ENCODE measurements at regions not wholly inside any gene's neighbourhood (a gene's known extent, or its start where the extent isn't known, plus 50 kb on each side); places are given as distances from the start of the nearest gene placed in this dataset.

DNA sequence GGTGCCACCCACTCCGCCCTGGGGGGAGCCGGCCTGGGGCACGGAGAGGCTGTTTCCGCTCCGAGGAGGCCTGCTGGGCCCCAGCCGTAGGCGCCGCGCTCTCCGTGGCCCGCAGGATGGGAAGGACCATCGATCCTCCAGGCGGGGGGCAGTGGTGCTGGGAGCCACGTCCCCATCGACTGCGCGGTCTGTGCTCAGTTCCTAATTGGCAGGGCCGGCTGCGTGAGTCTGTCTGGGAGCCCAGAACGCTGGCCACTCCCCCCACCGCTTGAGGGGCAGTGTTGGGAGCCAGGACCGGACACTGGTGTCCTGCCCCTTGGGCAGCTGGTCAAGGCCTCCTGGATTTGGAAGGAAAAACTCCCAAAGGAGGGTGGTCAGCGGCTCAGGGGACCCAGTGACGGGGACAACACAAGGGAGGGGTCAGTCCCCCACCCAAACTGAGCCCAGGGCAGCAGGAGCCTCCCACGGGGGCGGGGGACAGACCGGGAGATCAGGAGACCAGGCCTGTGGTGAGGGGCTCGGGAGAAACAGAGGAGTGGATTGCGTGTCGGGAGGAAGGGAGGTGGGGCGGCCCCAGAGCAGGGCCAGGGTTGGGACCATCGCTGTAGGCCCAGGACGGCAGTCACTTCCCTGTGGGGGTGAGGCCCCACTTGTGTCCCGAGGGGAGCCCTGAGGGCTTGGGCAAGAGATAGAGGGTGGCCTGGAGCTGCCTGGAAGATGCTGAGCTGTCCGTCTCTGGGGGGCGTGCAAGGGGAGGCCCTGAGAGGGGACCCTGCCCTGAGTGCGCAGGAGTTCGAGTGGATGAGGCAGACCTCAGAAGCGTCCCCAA lies 89.0 kb downstream of the UNCX start:
- DNase-seq (ENCODE audit: low spot score), result no peak

DNA sequence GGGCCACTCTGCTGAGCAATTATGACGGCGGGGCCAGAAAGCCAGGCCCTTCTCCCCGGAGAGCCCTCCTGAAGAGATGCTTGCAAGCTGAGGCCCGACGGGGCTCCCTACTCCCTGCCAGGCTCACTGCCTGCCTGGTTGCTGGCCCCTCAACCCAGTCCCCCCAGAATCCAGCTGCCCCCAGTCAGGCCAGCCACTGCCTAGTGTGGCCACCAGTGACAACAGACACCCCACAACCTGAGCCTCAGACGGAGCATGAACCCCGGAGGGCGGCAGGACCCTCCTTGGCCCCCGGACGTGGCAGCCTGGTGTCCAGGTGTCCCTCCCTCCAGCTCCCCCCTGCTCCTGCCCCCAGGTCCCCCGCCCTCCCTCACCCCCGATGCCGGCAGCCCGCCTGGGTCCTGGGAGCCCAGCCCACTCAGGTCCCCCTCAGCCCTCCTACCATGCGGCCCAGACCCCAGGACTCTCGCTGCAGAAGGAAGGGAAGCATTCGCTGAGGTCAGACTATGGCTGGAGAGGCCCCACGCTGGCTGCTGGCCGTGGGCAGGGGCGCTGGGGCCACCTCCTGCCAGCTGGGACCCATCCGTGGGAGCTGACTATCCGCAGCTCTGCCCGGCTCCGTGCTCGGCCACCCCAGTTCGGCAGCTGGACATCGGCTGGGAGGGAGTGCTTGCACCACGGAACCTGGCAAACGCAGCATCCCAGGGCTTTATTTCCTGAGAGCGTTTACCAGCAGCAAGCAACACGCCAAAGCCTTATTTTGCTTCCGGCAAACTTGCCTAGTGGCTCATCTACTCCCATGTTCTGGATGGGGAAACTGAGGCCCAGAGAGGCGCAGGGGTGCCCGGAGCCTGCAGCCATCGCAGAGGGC lies 89.8 kb downstream of the UNCX start:
- DNase-seq (ENCODE audit: low spot score), result no peak

DNA sequence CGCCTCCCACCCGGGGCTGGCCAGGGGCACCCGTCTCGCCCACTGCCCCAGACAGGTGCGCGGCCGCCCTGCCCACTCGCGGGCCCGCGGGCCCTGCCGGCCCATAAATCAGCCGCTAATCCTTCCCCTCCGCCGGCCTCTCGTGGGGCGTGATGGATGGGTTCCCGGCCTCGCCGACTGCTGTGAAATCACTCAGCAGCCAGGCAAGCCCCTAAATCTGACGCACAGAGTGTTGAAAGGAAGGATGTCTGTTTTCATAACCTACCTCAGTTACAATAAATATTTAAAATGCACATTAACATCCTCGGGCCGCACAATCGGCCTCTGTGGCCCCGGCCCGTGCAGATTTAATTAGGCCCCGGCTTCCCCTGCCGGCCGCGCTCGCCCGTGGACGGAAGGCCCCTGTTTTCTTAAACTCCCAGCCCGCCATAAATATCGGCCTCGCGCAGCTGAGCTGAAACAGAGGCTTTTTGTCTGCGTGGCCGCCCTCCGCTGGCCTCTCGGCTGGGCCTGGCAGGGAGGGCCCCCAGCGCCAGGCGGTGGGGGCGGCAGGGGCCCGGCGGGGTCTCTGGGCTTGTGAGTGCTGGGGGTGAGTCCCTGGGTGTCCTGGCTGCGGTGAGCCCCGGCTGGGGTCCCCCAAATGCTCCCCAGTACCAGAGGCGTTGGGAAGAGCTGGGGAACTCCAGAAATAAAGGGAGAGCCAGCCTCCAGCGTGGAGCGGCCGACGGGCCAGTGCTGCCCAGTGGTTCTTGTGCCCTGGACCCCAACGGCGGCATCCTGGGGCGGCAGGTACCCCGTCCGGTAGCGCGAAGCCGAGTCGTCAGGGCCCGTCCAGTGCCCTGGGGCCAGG lies 90.7 kb downstream of the UNCX start:
- DNase-seq (ENCODE audit: low spot score), result no peak

DNA sequence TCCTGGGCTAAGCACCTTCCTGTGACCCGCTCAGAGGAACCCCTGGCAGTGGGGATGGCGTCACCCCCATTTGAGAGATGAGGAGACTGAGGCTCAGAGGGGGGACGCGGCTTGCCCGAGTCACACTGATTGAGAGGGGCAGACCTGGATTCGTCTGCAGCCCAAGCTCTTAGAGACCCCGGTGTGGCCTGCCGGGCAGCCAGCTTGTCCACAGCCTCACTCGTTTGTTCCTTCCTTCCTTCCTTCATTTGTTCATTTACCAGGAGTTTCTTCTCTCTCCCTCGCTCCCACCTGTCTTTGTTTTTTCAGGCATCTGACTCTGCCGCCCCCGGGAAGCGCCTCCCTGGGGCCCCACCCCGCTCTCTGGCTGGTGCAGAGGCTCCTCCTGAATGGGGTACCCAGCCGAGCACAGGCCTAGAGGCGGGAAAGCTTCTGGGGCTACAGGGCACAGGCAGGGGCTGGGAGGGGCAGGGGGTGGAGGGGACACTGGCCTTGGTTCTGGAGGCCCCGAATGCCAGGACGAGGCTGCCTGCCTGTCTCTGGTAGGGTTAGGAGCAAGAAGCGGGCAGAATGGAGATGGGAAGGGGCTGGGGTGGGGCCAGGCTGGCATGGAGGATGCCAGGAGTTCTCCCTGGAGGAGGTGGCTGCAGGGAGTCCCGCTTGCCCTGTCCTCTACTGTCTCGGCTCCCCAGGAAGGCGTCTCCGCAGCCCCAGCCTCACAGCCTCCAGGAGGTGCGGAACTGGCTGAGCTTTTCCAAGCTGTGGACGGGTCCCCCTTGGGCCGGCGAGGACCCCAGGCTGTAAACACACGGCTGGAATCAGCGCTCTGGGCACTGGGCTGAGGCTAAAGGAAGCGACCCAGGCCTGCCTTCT lies 91.6 kb downstream of the UNCX start:
- no peak for DNase-seq (ENCODE audit: low spot score)

- DNase-seq (ENCODE audit: low spot score), result no peak
These were observed 92.6 kb downstream of the UNCX start for GRCh38 chr7:1325246-1325645.

- DNase-seq (ENCODE audit: low spot score), result no peak
These were observed 93.2 kb downstream of the UNCX start for GRCh38 chr7:1325646-1326510.

DNA sequence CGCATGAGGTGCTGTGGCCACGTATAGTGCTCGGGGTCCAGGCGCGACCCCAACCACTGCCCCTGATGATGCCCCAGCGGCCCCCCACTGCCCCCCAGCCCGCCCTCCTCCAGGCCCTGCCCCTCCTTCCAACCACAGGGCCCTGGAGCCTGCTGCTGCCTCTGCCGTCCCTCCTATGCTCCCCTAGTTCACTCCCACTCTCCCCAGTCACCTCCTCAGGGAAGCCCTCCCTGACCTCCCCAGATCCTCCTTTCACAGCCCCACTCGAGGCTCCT lies 93.8 kb downstream of the UNCX start:
- DNase-seq (ENCODE audit: low spot score), result no peak

GRCh38 chr7:1329261-1329660 lies 96.6 kb downstream of the UNCX start:
- DNase-seq (ENCODE audit: low spot score), result no peak

GRCh38 chr7:1329966-1330800 lies 97.5 kb downstream of the UNCX start:
- no peak for DNase-seq (ENCODE audit: low spot score)

GRCh38 chr7:1330801-1331425 lies 98.2 kb downstream of the UNCX start:
- no peak for DNase-seq (ENCODE audit: low spot score)

GRCh38 chr7:1331561-1332467 lies 99.1 kb downstream of the UNCX start:
- DNase-seq (ENCODE audit: low spot score), result no peak

DNA sequence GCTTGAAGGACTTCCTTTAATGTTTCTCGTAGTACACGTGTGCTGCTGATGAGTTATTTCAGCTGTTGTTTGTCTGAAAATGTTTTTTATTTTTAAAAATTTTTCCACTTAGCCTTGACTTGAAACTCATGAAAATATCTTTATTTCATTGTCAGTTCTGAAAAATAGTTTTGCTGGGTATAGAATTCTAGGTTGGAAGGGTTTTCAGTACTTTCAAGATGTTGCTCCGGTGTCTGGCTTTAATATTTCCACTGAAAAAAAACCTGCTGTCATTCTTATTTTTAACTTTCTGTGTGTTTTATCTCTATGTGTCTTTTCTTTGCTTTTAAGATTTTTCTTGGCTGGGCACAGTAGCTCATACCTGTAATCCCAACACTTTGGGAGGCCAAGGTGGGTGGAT lies 103.8 kb downstream of the UNCX start:
- no peak for DNase-seq (ENCODE audit: low spot score)

DNA sequence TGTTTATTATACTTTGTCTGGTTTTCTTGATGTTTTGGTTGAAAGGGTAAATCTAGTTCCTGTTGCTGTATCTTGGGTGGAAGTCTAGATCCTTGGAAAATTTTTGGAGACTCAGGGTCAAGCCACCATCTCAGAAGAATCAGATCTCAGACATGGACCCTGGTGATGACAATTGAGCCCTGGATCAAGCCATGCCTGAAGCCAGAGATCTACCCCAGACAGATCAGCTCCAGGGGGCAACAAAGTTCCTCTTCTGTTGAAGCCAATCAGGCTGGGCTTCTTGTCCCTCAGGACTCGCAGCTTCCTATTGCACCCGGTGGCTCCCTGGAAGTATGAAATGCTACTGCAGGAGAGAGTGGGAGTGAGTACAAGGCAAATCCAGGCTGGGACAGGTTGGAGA lies 106.9 kb downstream of the UNCX start:
- DNase-seq (ENCODE audit: low spot score), result no peak

- DNase-seq (ENCODE audit: low spot score), result no peak
These were observed 107.4 kb downstream of the UNCX start for GRCh38 chr7:1340031-1340430.

DNA sequence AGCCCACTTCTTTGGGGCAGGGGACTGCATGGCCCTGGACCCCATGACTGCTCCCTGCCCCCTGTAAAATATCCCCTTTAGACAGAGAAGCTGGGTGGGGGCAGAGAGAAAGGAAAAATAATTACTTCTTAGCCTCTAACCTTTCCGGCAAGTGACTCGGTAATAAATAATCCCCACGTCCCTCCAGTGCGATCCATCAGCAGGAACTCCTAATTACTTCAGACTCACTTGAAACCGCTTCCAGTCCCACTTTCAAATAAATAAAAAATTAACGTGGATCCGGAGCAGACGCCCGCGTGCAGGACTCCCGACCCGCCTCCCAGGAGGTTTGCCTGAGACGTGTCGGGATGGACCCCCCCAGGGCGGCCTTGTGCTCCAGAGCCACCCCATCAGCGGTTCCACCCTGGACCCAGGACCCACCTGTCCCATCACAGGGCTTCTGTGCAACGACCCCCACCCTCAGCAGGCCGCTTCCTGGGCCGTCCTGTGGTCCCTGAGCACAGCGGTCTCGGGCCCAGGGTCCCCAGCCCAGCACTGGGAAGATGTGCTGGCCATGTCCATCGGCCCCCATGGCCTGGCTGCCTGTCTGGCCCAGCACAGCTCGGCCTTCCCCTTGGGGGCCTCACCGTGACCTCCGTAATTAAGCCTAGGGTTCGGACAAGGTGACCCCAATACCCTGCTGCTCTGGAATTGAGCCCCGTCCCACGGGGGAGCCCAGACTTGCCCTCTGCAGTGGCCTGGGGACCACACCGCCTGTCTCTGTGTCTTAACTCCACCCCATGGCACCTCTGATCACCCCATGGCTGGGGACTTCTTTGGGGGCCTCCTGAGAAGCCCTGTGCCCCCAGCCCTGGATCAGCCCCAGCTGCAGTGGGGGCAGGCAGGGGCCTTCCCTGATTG lies 108.0 kb downstream of the UNCX start:
- no peak for DNase-seq (ENCODE audit: low spot score)

DNA sequence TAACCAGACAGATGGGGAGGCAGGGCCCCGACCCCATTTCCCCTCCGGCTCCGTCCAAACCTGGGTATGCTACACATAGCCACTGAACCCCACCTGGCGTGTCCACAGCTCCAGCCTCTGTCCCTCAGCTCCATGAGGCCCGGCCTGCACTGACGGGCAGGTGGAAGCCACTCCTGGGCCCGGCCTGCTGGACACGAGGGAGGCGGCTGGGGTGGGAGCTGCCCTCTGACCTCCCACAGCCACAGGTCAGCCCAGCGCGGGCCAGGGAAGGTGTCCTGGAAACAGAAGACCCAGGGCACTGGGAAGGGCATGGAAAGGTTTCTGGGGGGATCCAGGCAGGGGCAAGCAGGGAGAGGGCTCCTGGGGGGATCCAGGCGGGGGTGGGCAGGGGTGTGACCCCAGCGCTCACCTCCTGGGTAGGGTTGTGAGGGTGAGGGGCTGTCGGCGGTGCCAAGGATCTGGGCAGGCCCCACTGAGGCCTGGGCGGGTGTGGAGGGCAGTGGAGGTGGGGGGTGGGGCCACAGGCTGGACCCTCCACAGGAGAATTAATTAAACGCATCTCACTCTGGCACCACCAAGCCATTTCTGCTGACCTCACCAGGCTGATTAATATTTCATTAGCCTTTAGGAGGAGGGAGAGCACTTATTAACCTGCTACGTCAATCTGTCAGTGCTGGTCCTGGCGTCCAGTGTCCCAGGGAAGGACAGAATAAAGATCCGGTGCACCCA lies 108.9 kb downstream of the UNCX start:
- DNase-seq (ENCODE audit: low spot score), result no peak

Data from CD4-positive, alpha-beta T cell treated with Interleukin-2 at 100 ng/mL for 4 hours (primary cell).